KOPT-K1 (cell line): ENCODE measurements at regions not wholly inside any gene's neighbourhood (a gene's known extent, or its start where the extent isn't known, plus 50 kb on each side); places are given as distances from the start of the nearest gene placed in this dataset.

Experiments
- H3K27ac ChIP-seq: fragments of 200-600 bp; sonication (generic); 2 replicates; pipeline ENCODE4 v1.5.1; 2016; ENCODE audit warnings: antibody characterized with exemption, mild to moderate bottlenecking, low read depth, low read length; ENCODE audit not compliant: poor library complexity, severe bottlenecking
- H3K36me3 ChIP-seq: fragments of 200-600 bp; sonication (generic); 2 replicates; pipeline ENCODE4 v1.5.1; 2017; ENCODE audit warnings: antibody characterized with exemption, mild to moderate bottlenecking, low read length, moderate library complexity; ENCODE audit not compliant: insufficient read depth
- H3K9me3 ChIP-seq: fragments of 200-600 bp; sonication (generic); 2 replicates; pipeline ENCODE4 v1.5.1; 2017; ENCODE audit warnings: antibody characterized with exemption, low read length, mild to moderate bottlenecking; ENCODE audit not compliant: insufficient read depth, poor library complexity, severe bottlenecking

DNA sequence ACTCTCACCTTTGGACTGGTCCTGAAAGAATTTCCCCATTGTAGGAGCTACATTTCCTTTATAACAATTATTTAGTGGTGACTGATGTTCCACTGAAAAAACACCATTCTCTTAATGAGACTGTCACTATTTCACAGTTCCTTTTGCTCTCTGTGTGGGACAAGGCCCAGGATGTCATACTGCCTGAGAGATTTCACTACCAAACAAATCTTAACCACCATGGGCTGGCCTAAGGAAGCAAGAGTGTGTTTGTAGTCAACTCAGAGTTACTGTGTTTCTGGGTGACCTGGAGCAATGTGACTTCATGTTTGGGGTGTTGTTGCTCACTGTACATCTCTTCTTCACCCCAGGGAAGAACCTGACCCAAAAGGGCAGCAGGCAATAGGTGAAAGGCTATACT lies 50.1 kb upstream of the ZNF608 start:
- H3K9me3 ChIP-seq: no peaks in the 10 kb centered on the region
- no peak overlapping the region for H3K27ac ChIP-seq
- H3K36me3 ChIP-seq: no peaks in the 10 kb centered on the region

DNA sequence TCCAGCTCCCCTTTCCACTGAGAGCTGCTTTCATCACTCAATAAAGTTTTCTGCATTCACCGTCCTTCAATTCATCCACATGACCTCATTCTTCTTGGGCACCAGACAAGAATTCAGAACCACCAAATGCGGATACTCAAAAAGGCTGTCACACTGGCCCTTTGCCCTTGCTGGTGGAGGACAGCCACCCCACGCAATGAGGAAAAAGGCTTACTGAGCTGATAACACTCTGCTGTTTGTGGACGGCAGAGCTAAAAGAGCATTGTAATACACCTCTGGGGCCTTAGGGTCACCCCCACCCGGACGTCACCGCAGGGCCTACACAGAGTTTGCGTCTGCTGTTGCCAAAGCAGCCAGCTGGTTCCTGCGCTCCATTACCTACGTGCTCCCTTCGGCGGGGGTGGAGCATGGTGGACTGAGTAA lies 51.2 kb upstream of the ZNF608 start:
- no peaks in the 10 kb centered on the region for H3K9me3 ChIP-seq
- H3K27ac ChIP-seq: no peak overlapping the region
- no peaks in the 10 kb centered on the region for H3K36me3 ChIP-seq

GRCh38 chr5:124798890-124799289 lies 52.5 kb upstream of the ZNF608 start:
- Histone ChIP-seq H3K9me3 (no peaks in the 10 kb centered on the region), H3K36me3 (no peaks in the 10 kb centered on the region), H3K27ac (no peak overlapping the region)

GRCh38 chr5:124801551-124801950 lies 55.1 kb upstream of the ZNF608 start:
- no peaks in the 10 kb centered on the region for H3K9me3 ChIP-seq
- no peak overlapping the region for H3K27ac ChIP-seq
- H3K36me3 ChIP-seq: no peaks in the 10 kb centered on the region

GRCh38 chr5:124803617-124804323 lies 57.3 kb upstream of the ZNF608 start:
- Histone ChIP-seq H3K9me3 (no peaks in the 10 kb centered on the region), H3K36me3 (no peaks in the 10 kb centered on the region), H3K27ac (no peak overlapping the region)

GRCh38 chr5:124806026-124806372 lies 59.6 kb upstream of the ZNF608 start:
- no peaks in the 10 kb centered on the region for H3K36me3 ChIP-seq
- no peak overlapping the region for H3K27ac ChIP-seq
- no peaks in the 10 kb centered on the region for H3K9me3 ChIP-seq

DNA sequence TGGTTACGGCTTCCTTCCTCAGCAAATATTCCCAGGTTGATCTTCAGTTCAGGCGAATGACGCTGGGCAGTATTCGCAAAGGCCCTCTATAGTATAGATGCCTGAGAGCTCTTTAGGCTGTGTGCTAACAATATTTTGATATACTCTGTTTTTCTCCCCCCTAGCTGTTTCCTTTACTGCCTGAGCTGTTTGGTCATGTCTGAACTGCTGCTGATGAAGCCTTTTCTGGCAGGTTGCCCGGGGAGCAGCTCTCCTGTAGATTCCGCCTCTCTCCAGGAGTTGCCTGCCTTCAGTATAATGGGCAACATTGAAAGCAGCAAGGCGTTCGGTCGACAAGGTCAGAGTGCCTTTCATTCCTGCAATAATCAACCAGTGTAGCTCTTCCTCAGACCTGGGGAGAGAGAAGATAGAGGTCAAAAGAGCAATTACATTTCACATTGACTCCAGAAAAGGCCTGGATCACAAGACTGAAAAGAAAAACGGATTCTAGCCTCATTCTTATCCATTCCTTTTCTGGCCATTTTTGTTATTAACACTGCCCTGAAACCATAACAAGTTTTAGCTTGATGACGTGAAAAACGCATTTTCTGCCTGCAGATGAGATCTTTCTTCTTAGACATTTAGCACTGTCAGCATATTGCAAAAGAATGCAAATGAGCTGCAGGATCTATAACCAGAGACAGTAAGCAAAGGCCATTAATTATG lies 60.1 kb upstream of the ZNF608 start:
- Histone ChIP-seq H3K36me3 (no peaks in the 10 kb centered on the region), H3K9me3 (no peaks in the 10 kb centered on the region), H3K27ac (no peak overlapping the region)

DNA sequence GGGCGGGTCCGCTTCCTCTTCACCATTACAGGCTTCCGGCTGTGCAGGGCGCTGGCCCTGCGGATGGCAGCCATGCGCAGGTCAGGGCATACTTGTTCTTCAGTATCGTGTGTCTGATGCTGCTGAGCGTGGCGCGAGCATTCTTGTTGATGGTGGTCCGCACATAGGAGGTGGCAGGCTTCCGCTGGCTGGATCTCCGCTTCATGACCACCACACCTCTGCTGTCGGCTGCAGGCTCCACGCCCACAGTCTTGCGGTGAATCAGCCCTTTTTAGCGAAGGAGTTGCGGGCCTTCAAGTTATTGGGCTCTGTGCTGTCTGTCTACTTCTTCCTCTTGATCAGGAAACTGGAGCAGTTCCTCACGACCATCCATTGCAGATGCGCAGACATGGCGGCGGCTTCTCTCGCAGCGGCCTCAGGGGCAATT lies 62.4 kb upstream of the ZNF608 start:
- Histone ChIP-seq H3K27ac (no peak overlapping the region), H3K9me3 (no peaks in the 10 kb centered on the region), H3K36me3 (no peaks in the 10 kb centered on the region)

DNA sequence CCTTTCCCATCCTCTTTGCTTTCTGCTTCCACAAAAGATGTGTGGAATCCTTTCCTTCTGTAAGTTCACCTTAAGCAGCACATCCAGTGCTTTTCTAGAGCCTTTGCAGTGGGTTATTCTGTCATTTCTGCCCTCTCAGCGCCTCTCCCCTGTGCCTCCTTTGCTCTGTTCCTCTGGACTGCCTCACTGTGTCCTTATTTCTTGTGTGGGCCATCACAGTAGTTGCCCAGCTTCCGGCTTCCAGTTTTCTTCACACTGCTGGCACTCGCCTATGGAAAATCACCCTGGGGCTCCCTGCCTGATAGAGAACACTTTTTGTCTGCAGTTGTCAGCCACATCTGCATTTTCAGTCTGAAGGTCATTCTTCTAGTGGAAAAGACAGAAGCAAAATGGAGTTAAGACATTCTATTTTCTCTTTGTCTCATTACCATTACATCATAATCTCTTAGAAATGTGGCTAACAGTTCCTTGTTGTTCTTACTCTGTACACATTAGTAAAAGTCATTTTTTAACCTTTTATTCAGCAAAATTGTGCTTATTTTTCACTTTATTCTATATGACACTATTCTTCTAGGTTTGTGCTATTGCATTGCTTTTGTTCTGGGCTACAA lies 64.1 kb upstream of the ZNF608 start:
- no peaks in the 10 kb centered on the region for H3K36me3 ChIP-seq
- no peak overlapping the region for H3K27ac ChIP-seq
- no peaks in the 10 kb centered on the region for H3K9me3 ChIP-seq

- Histone ChIP-seq H3K27ac (no peak overlapping the region), H3K9me3 (no peaks in the 10 kb centered on the region), H3K36me3 (no peaks in the 10 kb centered on the region)
Observed at GRCh38 chr5:124812771-124813358, 66.4 kb upstream of the ZNF608 start.

GRCh38 chr5:124816381-124816780 lies 69.9 kb upstream of the ZNF608 start:
- H3K27ac ChIP-seq: no peak overlapping the region
- no peaks in the 10 kb centered on the region for H3K9me3 ChIP-seq
- H3K36me3 ChIP-seq: no peaks in the 10 kb centered on the region

DNA sequence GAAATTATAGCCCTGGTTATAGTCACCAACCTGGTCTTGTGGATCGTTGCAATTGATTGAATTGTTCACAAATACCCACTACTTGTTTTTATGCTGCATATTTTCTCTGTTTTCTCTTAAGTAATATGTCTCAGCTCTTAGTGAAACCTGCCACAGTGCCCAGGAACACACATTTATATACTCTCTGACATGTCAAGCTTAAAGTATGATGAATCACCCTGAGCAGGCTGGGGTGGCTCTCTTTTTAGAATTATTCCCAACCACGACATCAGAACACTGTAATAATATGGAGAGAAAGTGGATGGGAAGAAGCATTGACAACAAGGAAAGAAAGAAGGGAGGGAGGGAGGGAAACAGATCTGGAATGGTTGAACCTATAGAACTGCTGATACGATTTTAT lies 72.8 kb upstream of the ZNF608 start:
- Histone ChIP-seq H3K36me3 (no peaks in the 10 kb centered on the region), H3K9me3 (no peaks in the 10 kb centered on the region), H3K27ac (no peak overlapping the region)

GRCh38 chr5:124822647-124823046 lies 76.2 kb upstream of the ZNF608 start:
- Histone ChIP-seq H3K9me3 (no peaks in the 10 kb centered on the region), H3K27ac (no peak overlapping the region), H3K36me3 (no peaks in the 10 kb centered on the region)

DNA sequence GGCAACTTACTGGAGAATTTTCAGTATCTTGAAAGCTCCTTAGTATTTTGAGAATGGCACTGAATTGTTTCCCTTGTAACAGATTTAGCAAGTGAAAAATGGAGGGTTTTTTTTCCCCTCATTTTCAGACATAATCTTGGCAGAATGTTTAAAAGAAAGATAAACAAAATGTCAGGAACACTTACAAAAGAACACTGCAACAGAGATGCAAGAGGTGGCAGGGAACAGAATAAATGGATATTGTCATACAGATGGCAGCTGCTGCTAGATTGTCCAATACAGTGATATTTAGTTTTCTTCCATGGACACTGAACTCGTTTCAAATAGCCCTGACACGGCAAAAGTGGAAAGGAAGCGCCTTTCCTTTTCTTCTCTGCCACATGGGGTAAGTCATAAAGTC lies 76.9 kb upstream of the ZNF608 start:
- H3K9me3 ChIP-seq: no peaks in the 10 kb centered on the region
- no peak overlapping the region for H3K27ac ChIP-seq
- no peaks in the 10 kb centered on the region for H3K36me3 ChIP-seq

- no peaks in the 10 kb centered on the region for H3K36me3 ChIP-seq
- H3K27ac ChIP-seq: no peak overlapping the region
- H3K9me3 ChIP-seq: no peaks in the 10 kb centered on the region
Observed at GRCh38 chr5:124824637-124825158, 78.3 kb upstream of the ZNF608 start.
